Stimulated activated CD8-positive, alpha-beta memory T cell treated with anti-CD3 and anti-CD28 coated beads, Interleukin-4, amount 100 ng/mL, for 48 hours (primary cell): ENCODE measurements at regions not wholly inside any gene's neighbourhood (a gene's known extent, or its start where the extent isn't known, plus 50 kb on each side); places are given as distances from the start of the nearest gene placed in this dataset.

Experiments used
- DNase-seq: peaks from one replicate; pipeline ENCODE4 v3.0.0-alpha.2; 2020

- DNase-seq = no peak
Measured at GRCh38 chr2:199707593-199708185, 143.3 kb downstream of the FTCDNL1 start.

DNA sequence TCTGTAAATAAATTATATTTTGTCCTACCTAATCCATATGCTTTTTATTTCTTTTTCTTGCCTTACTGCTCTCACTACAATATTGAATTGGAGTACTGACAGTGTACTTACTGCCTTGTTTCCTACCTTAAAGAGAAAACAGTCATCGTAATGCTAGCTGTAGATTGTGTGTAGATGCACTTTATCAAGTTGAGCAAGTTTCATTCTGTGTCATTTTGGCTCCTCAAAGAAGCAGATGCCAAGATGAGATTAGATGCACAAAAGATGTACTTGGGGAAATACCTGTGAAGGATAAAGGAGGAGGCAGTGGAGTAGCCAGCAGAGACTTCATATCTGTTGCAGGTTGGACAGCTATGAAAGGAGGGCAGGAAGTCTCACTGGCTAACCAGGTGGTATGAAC, 145.5 kb downstream of the FTCDNL1 start:
- no peak for DNase-seq

GRCh38 chr2:199704358-199705238, 146.4 kb downstream of the FTCDNL1 start:
- DNase-seq = peak; percentile 32

DNA sequence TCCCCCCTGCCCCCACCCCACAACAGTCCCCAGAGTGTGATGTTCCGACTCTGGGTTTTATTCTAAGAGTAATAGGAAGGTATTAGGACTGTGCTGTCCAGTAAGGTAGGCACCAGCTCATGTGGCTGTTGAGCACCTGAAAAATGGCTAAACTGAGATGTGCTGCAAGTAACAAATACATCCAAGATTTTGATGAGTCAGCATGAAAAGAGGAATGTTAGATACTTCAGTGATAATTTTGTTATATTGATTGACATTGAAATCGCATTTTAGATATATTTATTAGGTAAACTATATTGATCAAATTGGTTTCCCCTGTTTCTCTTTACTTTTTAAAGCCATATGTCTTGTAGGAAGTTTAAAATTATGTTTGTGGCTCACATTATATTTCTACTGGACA, 147.8 kb downstream of the FTCDNL1 start:
- DNase-seq = no peak

- DNase-seq = no peak
Measured at GRCh38 chr2:199697469-199697868, 153.5 kb downstream of the FTCDNL1 start.

- no peak for DNase-seq
Measured at GRCh38 chr2:199696048-199696447, 154.9 kb downstream of the FTCDNL1 start.

DNA sequence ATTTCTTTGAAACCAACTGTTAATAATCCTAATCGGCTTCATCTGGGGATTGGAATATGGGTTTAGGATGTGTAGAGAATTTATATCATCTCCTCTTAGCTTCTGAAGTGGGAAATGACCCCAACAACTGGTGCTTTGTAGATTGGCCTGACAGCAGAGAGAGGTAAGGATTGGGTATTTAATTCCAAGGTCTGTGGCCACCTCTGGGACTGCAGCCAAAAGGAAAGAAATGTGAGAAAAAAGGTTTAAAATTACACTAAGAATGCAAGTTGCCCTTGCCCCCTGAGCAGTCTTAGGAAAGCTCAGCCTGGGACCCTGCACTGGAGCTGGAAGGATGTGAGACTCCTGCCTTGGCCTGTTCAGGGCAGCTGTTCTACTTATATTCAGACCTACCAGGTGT, 157.1 kb downstream of the FTCDNL1 start:
- no peak for DNase-seq

GRCh38 chr2:199692489-199692888, 158.5 kb downstream of the FTCDNL1 start:
- DNase-seq = no peak

DNA sequence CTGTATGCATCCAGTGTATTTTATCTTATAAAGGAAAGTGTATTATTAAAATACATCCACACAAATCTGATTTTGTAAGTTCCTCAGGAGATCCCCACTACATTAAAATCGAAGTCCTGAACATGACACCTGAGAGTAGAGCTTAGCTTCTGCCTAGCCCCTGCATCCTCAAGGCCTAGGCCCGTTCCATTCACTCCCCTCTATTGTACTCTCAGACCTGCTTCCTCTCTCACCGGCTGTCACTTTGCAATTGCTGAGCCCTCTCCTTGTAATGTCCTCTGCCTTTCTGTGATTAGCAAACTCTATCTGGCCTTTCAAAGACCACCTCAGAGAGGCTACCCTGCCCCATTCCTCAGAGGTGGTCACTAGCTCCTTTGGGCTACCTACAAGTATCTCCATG, 160.8 kb downstream of the FTCDNL1 start:
- no peak for DNase-seq

DNA sequence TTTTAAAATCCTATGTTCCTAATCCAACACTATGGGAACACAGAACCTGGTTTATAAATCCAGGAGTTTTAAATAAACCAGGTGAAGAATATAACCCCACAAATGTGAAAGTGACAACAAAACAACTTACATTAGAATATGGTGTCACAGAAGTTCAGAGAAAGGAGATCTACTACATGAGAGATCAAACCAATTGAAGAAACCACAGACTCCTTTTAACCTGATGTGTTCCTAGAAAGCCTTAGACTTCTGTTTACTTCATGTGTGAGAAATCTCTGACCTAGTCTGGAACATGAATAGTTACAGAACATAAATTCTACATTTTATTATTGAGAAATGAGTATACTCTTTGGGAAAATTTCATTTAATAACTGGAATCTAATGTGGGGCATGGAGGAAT, 165.3 kb downstream of the FTCDNL1 start:
- DNase-seq = no peak

GRCh38 chr2:199684832-199685231, 166.2 kb downstream of the FTCDNL1 start:
- DNase-seq = no peak

DNA sequence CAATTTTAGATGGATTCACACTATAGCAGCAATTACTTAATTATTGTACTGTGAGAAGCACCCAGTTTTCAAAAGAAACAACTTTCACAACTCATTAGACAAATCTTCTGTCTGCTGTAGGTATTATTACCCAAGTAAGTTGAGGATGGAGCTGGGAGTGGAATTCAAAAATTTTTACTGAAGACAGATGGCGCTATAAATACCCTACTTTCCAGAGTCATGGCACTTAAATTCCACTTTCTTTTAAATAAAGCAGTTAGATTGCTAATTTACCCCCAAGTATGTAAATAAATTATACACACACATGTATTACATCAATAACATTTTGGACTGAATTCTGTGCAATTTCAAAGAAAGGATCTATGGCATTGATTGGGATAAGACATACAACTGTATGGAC, 166.8 kb downstream of the FTCDNL1 start:
- DNase-seq = no peak

- DNase-seq = no peak
Measured at GRCh38 chr2:199682001-199682400, 169.0 kb downstream of the FTCDNL1 start.

DNA sequence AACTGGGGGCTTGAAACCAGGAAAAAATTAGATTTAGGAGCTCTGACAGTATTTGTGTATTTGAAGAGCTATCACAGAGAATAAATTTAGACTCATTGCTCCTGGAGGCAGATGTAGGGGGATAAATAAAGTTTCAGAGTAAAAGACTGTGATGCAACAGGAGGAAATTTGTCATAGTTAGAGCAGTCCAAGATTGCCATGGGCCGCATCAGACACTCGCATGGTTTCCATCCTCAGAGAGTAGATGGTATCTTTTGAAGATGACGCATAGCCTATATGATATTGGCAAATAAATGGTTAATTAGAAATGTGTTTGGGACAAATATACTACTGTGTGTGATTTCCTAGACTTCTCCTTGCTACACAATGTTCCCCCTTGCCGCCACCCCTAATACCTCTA, 170.5 kb downstream of the FTCDNL1 start:
- no peak for DNase-seq

GRCh38 chr2:199679883-199680282, 171.1 kb downstream of the FTCDNL1 start:
- DNase-seq = no peak

DNA sequence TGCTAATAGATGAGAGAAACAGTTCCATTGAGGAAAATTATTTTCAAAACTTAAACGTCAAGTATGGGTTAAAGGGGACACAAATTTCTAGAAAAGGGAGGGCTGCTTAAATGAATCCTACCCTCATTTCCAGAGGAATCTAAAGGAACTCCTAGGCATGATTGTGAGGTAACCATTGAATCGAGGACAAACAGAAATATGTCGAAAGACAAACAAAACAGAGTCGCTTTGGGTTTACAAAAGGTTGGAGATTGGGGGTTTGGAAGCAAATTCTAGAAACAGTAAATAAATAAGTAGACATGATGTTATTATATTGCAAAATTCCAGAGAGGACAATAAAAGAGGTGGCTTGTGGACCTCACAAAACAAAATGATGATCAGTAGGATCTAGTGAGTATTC, 173.1 kb downstream of the FTCDNL1 start:
- DNase-seq = no peak

DNA sequence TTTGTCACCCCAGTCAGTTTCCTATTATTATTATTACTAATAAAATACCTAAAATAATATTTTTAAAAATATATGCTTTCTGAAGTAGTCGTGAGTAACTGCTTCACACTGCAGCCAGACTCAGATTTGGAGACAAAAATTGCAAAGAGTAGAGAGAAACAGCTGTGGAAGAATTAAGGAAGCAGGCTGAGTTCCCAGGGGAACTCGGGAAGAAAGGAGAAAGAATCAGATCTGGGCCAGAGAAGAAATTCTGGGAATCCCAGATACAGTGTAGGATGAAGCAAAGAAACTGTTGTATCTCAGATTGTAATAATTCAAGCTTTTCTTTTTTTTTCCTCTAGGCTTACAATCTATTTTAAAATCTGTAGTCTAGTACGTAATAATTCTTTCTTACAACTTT, 182.3 kb downstream of the FTCDNL1 start:
- no peak for DNase-seq

DNA sequence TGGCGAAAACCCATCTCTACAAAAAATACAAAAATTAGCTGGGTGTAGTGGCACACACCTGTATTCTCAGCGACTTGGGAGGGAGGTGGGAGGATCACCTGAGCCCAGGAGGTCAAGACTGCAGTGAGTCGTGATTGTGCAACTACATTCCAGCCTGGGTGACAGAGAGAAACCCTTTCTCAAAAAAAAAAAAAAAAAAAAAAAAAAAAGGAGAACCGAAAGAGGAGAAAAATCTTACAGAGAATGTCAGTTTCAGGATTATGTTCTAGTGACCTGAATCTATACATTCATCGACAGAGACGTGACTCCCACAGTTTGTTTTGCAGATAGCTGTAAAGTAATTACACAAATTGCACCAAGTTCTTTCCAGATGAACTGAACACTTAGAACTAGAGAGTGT, 187.8 kb downstream of the FTCDNL1 start:
- DNase-seq = no peak

DNA sequence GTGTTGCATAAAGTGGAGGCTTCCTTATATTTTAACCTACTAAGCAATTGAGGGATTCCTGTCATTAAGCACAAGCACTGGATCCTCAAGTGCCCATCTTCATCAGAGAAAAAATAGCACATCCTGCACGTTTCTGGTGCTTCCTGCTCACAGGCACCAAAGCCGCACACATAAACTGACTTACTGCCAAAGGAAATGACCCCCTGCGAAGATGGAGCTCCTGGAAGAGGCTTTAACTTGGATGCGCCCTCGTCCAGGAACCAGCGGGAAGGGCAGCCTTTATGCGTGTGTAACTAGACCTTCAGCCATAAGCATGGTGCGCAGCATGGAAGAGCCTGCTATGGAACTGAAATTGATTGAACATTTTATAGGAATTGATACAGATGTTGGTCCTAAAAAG, 188.7 kb downstream of the FTCDNL1 start:
- DNase-seq = no peak

GRCh38 chr2:199660167-199660566, 190.8 kb downstream of the FTCDNL1 start:
- no peak for DNase-seq

DNA sequence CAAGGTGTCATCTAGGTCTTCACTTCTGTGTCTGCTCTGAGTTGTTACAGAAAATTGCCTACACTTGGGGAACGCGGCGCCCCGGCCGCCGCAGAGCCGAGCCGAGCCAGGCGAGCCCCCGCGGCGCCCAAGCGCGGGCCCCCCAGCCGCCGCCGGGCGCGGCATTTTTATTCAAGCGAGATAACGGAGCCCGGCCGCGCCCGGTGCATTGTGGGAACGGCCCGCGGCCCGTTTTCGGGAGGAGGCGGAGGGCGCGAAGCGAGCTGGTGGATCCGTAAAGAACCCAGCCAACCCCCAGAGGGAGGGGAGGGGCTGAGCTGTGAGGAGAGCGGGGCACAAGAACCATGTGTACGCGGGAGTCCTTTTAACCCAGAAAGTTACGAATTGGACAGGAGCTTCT, 191.8 kb downstream of the FTCDNL1 start:
- DNase-seq = peak; percentile 39

GRCh38 chr2:199646439-199646838, 188.7 kb upstream of the SATB2 start:
- DNase-seq = no peak

GRCh38 chr2:199631129-199631528, 173.4 kb upstream of the SATB2 start:
- no peak for DNase-seq

GRCh38 chr2:199629301-199629700, 171.6 kb upstream of the SATB2 start:
- DNase-seq = no peak

DNA sequence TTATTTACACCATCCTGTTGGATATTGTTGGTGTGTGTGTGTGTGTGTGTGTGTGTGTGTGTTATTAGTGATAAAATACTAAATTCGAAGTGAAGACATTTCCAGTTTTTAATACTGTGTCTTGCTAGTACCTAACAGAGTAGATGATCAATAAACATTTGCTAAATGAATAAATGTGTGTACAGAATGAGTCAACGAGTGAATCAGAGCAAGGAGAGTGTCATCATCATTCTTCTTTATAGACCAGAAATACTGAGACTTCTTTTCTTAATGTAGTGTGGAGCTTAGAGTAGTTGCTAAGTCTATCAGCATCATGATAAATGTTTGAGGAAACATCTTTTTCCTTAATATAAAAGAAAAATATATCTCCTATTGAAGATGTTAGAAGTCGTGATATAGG, 169.7 kb upstream of the SATB2 start:
- no peak for DNase-seq
